Hepatocyte (in vitro differentiated cells): ENCODE measurements at regions not wholly inside any gene's neighbourhood (a gene's known extent, or its start where the extent isn't known, plus 50 kb on each side); places are given as distances from the start of the nearest gene placed in this dataset.

Experiments
- EZH2phosphoT487 ChIP-seq: fragments of 200-600 bp; sonication (generic); IDR thresholded peaks from one replicate; pipeline ENCODE4 v1.6.1; 2018; ENCODE audit warnings: antibody characterized with exemption, mild to moderate bottlenecking, low read depth, moderate library complexity; ENCODE audit not compliant: unreplicated experiment, severe bottlenecking
- TF ChIP-seq, protein P1 (sequence below): fragments of 200-600 bp; sonication (generic); IDR thresholded peaks from 2 replicates; pipeline ENCODE4 v1.5.1; 2016; ENCODE audit warnings: antibody characterized with exemption, mild to moderate bottlenecking; ENCODE audit not compliant: poor library complexity

GRCh38 chr1:198904321-198904720 is 265.5 kb downstream of the PTPRC start:
- TF ChIP-seq, protein P1, sequence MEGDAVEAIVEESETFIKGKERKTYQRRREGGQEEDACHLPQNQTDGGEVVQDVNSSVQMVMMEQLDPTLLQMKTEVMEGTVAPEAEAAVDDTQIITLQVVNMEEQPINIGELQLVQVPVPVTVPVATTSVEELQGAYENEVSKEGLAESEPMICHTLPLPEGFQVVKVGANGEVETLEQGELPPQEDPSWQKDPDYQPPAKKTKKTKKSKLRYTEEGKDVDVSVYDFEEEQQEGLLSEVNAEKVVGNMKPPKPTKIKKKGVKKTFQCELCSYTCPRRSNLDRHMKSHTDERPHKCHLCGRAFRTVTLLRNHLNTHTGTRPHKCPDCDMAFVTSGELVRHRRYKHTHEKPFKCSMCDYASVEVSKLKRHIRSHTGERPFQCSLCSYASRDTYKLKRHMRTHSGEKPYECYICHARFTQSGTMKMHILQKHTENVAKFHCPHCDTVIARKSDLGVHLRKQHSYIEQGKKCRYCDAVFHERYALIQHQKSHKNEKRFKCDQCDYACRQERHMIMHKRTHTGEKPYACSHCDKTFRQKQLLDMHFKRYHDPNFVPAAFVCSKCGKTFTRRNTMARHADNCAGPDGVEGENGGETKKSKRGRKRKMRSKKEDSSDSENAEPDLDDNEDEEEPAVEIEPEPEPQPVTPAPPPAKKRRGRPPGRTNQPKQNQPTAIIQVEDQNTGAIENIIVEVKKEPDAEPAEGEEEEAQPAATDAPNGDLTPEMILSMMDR, result no peak
- no peak for TF ChIP-seq EZH2phosphoT487
